HepG2 (cell line): ENCODE measurements at regions not wholly inside any gene's neighbourhood (a gene's known extent, or its start where the extent isn't known, plus 50 kb on each side); places are given as distances from the start of the nearest gene placed in this dataset.

Experiments used
- ATAC-seq: fragments of 200-7000 bp; cut with Tn5 transposase; 3 replicates; pipeline ENCODE4 v1.9.1; 2020; ENCODE audit warnings: mild to moderate bottlenecking, moderate library complexity
- BruUV-seq: library from RNA; stranded (reverse); fragments of 400-500 nt; replicated peaks from 2 replicates; lab custom pipeline; 2021; lab: Mats Ljungman, UMichigan
- CTCF ChIA-PET: fragments of 300-600 bp; formaldehyde crosslinking; extraction: SDS; loops from one replicate; lab custom pipeline; 2021; ENCODE audit warnings: low total read pairs, inconsistent platforms, low intra/inter-chr PET ratio; lab: Yijun Ruan, JAX
- POLR2A ChIA-PET: fragments of 350-600 bp; sonication (Branson Sonifier 250); formaldehyde crosslinking; loops from one replicate; lab custom pipeline; 2020; ENCODE audit warnings: antibody characterized with exemption, inconsistent platforms; lab: Yijun Ruan, JAX
- DNase-seq: peaks from one replicate; pipeline ENCODE4 v3.0.0-alpha.2; 2015; ENCODE audit warnings: low spot score
- FAIRE-seq: peaks from 3 replicates; lab custom pipeline; 2011; peaks lifted over from hg19 to GRCh38; lab: Jason Lieb, UNC
- H2AFZ ChIP-seq: one replicate; pipeline ENCODE4 v1.6.1; 2011; ENCODE audit warnings: low read length, inconsistent platforms
- H3K27ac ChIP-seq: fragments of 300-600 bp; 3 replicates; pipeline ENCODE4 v1.8.0; 2011; ENCODE audit warnings: mixed run types, mild to moderate bottlenecking, mixed read lengths, low read length, inconsistent platforms; ENCODE audit not compliant: insufficient read depth; ENCODE audit errors: extremely low read length
- H3K27me3 ChIP-seq, 2 experiments: fragments of 200-600 bp in 1 of 2; 2 replicates in 1 of 2; 3 replicates in 1 of 2; pipeline versions ENCODE4 v1.6.0 to v1.8.0; 2011; ENCODE audit warnings: low read length in 2 of 2, mild to moderate bottlenecking in 2 of 2, moderate library complexity in 2 of 2, inconsistent platforms in 1 of 2; ENCODE audit not compliant: insufficient read depth in 2 of 2, control insufficient read depth in 1 of 2
- H3K36me3 ChIP-seq, 2 experiments: fragments of 200-600 bp in 1 of 2; replicated peaks in 1 of 2; 2 replicates in 1 of 2; 3 replicates in 1 of 2; pipeline versions ENCODE4 v1.5.1 to v1.8.0; 2011; ENCODE audit warnings: low read length in 2 of 2, inconsistent platforms in 1 of 2; ENCODE audit not compliant: insufficient read depth in 2 of 2, control insufficient read depth in 1 of 2
- H3K4me1 ChIP-seq: 2 replicates; pipeline ENCODE4 v1.5.1; 2012; ENCODE audit warnings: low read length, inconsistent platforms; ENCODE audit not compliant: insufficient read depth
- H3K4me2 ChIP-seq: 2 replicates; pipeline ENCODE4 v1.6.0; 2011; ENCODE audit warnings: low read depth, low read length, inconsistent platforms
- H3K4me3 ChIP-seq, 3 experiments: fragments of 200-600 bp in 1 of 3; sonication (generic), shearing (Covaris generic) in 1 of 3; replicated peaks in 1 of 3; 2 replicates each; pipeline ENCODE4 v1.5.1; 2011 to 2016; ENCODE audit warnings: low read length in 3 of 3, inconsistent platforms in 2 of 3, low read depth in 2 of 3, mild to moderate bottlenecking in 2 of 3, control low read depth in 1 of 3, mixed read lengths in 1 of 3; ENCODE audit not compliant: insufficient read depth in 1 of 3
- H3K79me2 ChIP-seq: one replicate; pipeline ENCODE4 v1.6.1; 2011; ENCODE audit warnings: low read length, inconsistent platforms; ENCODE audit not compliant: insufficient read depth
- H3K9ac ChIP-seq: 2 replicates; pipeline ENCODE4 v1.6.0; 2011; ENCODE audit warnings: mild to moderate bottlenecking, low read depth, low read length, inconsistent platforms; ENCODE audit not compliant: insufficient read depth
- H3K9me3 ChIP-seq: 2 replicates; pipeline ENCODE4 v1.5.1; 2012; ENCODE audit warnings: mild to moderate bottlenecking, low read length
- H4K20me1 ChIP-seq: 2 replicates; pipeline ENCODE4 v1.6.0; 2011; ENCODE audit warnings: inconsistent platforms, mild to moderate bottlenecking, low read length, moderate library complexity; ENCODE audit not compliant: insufficient read depth
- ARNT ChIP-seq: fragments of 450-650 bp; IDR thresholded peaks from 2 replicates; pipeline ENCODE4 v1.6.1; 2017
- HOXA5 ChIP-seq: sonication (generic); formaldehyde crosslinking; IDR thresholded peaks from 2 replicates; pipeline ENCODE4 v1.4.0; 2020; ENCODE audit warnings: missing genetic modification reagents
- NCOA1 ChIP-seq: sonication (generic); formaldehyde crosslinking; IDR thresholded peaks from 2 replicates; pipeline ENCODE4 v1.9.0; 2021; ENCODE audit warnings: missing genetic modification reagents
- PCBP2 ChIP-seq: fragments of 200-400 bp; formaldehyde crosslinking; optimal IDR thresholded peaks from 2 replicates; pipeline ENCODE3; 2018; ENCODE audit warnings: low read length, low read depth; ENCODE audit not compliant: poor library complexity, severe bottlenecking
- SOX5 ChIP-seq: IDR thresholded peaks from 2 replicates; pipeline ENCODE4 v1.6.1; 2016; ENCODE audit warnings: borderline replicate concordance
- SRSF4 ChIP-seq: fragments of 200-400 bp; formaldehyde crosslinking; IDR thresholded peaks from one replicate; pipeline ENCODE4 v1.6.1; 2018; ENCODE audit warnings: mild to moderate bottlenecking, low read depth, low read length, moderate library complexity; ENCODE audit not compliant: poor library complexity, severe bottlenecking
- SRSF9 ChIP-seq: fragments of 200-400 bp; formaldehyde crosslinking; IDR thresholded peaks from 2 replicates; pipeline ENCODE4 v1.6.1; 2018; ENCODE audit warnings: borderline replicate concordance, mild to moderate bottlenecking, low read depth, low read length; ENCODE audit not compliant: insufficient read depth, poor library complexity, severe bottlenecking
- TEAD2 ChIP-seq: sonication (generic); formaldehyde crosslinking; IDR thresholded peaks from 2 replicates; pipeline ENCODE4 v1.9.0; 2021; ENCODE audit warnings: missing genetic modification reagents
- ZHX1 ChIP-seq: sonication (generic); formaldehyde crosslinking; IDR thresholded peaks from 2 replicates; pipeline ENCODE4 v1.8.1; 2022; ENCODE audit warnings: low read depth, mild to moderate bottlenecking, missing genetic modification reagents
- ZMYM4 ChIP-seq: sonication (generic); formaldehyde crosslinking; IDR thresholded peaks from 2 replicates; pipeline ENCODE4 v1.8.1; 2023; ENCODE audit warnings: mild to moderate bottlenecking, missing genetic modification reagents
- ZNF232 ChIP-seq: sonication (generic); formaldehyde crosslinking; IDR thresholded peaks from 2 replicates; pipeline ENCODE4 v1.4.0; 2020; ENCODE audit warnings: missing genetic modification reagents, borderline replicate concordance
- ZNF263 ChIP-seq: sonication (generic); formaldehyde crosslinking; IDR thresholded peaks from 2 replicates; pipeline ENCODE4 v1.4.0; 2020; ENCODE audit warnings: missing genetic modification reagents
- ZNF326 ChIP-seq: sonication (generic); formaldehyde crosslinking; IDR thresholded peaks from 2 replicates; pipeline ENCODE4 v1.4.0; 2020; ENCODE audit warnings: missing genetic modification reagents, borderline replicate concordance
- ZNF350 ChIP-seq: sonication (generic); formaldehyde crosslinking; IDR thresholded peaks from 2 replicates; pipeline ENCODE4 v1.4.0; 2020; ENCODE audit warnings: mild to moderate bottlenecking, low read depth, missing genetic modification reagents, borderline replicate concordance
- WGBS: methylation state at CpG from one replicate; pipeline ENCODE4 v1.1.6; 2017; ENCODE audit warnings: low lambda C conversion rate; 5-methylcytosine and 5-hydroxymethylcytosine counted together
- in situ Hi-C: cut with HindIII; loops from 2 replicates; pipeline ENCODE4 v1.10.0; 2017; ENCODE audit warnings: low pct_unique_long_range_greater_than_20kb; ENCODE audit not compliant: extremely low pct_ligation_motif_present
- intact Hi-C: fragments of 100-400 bp; cut with micrococcal nuclease; formaldehyde crosslinking; loops from one replicate; pipeline ENCODE4 v1.10.0; 2022; ENCODE audit not compliant: unreplicated experiment
- TF ChIP-seq, protein P1 (sequence below): sonication (generic); formaldehyde crosslinking; IDR thresholded peaks from 2 replicates; pipeline ENCODE4 v1.4.0; 2020; ENCODE audit warnings: low read depth, mild to moderate bottlenecking, missing genetic modification reagents
- TF ChIP-seq, protein P2 (sequence below): sonication (generic); formaldehyde crosslinking; IDR thresholded peaks from 2 replicates; pipeline ENCODE4 v1.5.1; 2020; ENCODE audit warnings: missing genetic modification reagents, mild to moderate bottlenecking, borderline replicate concordance

GRCh38 chr16:54986409-54986808, 55.7 kb downstream of the IRX5 start (continued):
- TF ChIP-seq, protein P1, sequence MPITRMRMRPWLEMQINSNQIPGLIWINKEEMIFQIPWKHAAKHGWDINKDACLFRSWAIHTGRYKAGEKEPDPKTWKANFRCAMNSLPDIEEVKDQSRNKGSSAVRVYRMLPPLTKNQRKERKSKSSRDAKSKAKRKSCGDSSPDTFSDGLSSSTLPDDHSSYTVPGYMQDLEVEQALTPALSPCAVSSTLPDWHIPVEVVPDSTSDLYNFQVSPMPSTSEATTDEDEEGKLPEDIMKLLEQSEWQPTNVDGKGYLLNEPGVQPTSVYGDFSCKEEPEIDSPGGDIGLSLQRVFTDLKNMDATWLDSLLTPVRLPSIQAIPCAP (CRISPR knock-in tag) = no peak
- TF ChIP-seq PCBP2 = no peak
- no peak for TF ChIP-seq NCOA1 (CRISPR knock-in tag)
- TF ChIP-seq SOX5 (CRISPR knock-in tag) = no peak

- WGBS = 40% methylated on average over 1 of the region's 14 CpGs
Measured at GRCh38 chr16:54987081-54987480, 56.4 kb downstream of the IRX5 start.

More at GRCh38 chr16:54987081-54987480, 56.4 kb downstream of the IRX5 start:
- Histone ChIP-seq H3K79me2 (no peaks in the 10 kb centered on the region), H4K20me1 (no peaks in the 10 kb centered on the region), H3K36me3 (no peaks in the 10 kb centered on the region), H3K9ac (no peak overlapping the region), H3K4me2 (no peak overlapping the region), H3K27me3 (peaks cover 0 to 42% of the 10 kb centered on the region in 2 experiments; a peak in 3 of 5 replicates), H3K9me3 (no peaks in the 10 kb centered on the region), H2AFZ (no peak overlapping the region), H3K4me1 (no peaks in the 10 kb centered on the region), H3K27ac (no peak overlapping the region), H3K4me3 (no peak overlapping the region)
- FAIRE-seq (no peak), DNase-seq (no peak), ATAC-seq (no peak)
- in situ Hi-C loops = no loop called here
- ChIA-PET CTCF (no interaction called here), POLR2A (no interaction called here)
- intact Hi-C loops = no loop called here
- BruUV-seq = no TSS peak
- TF ChIP-seq ZNF232 (CRISPR knock-in tag) = no peak
- TF ChIP-seq HOXA5 (CRISPR knock-in tag) = no peak
- TF ChIP-seq ZNF263 (CRISPR knock-in tag) = no peak
- TF ChIP-seq ZHX1 (CRISPR knock-in tag) = no peak
- no peak for TF ChIP-seq TEAD2 (CRISPR knock-in tag)
- TF ChIP-seq ZMYM4 (CRISPR knock-in tag) = no peak
- TF ChIP-seq ZNF350 (CRISPR knock-in tag) = no peak
- no peak for TF ChIP-seq ARNT
- TF ChIP-seq ZNF326 = no peak
- TF ChIP-seq, protein P2, sequence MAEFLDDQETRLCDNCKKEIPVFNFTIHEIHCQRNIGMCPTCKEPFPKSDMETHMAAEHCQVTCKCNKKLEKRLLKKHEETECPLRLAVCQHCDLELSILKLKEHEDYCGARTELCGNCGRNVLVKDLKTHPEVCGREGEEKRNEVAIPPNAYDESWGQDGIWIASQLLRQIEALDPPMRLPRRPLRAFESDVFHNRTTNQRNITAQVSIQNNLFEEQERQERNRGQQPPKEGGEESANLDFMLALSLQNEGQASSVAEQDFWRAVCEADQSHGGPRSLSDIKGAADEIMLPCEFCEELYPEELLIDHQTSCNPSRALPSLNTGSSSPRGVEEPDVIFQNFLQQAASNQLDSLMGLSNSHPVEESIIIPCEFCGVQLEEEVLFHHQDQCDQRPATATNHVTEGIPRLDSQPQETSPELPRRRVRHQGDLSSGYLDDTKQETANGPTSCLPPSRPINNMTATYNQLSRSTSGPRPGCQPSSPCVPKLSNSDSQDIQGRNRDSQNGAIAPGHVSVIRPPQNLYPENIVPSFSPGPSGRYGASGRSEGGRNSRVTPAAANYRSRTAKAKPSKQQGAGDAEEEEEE (CRISPR knock-in tag) = no peak
- no peak for TF ChIP-seq SRSF9
- TF ChIP-seq SRSF4 = no peak
- TF ChIP-seq, all 625 proteins: peak for 0
